NCI-H1694 (cell line): ENCODE measurements at regions not wholly inside any gene's neighbourhood (a gene's known extent, or its start where the extent isn't known, plus 50 kb on each side); places are given as distances from the start of the nearest gene placed in this dataset.
"Not testable (repeated sequence)": the region's sequence is repeated elsewhere in the genome, so short reads cannot be mapped to it uniquely, and the experiment has no call there.

Experiments used
- DNase-seq: peaks from one replicate; lab custom pipeline; 2025; lab: John Stamatoyannopoulos, UW

GRCh38 chr4:58063404-58064160 lies 953.4 kb upstream of the IGFBP7 start:
- DNase-seq, result no peak

DNA sequence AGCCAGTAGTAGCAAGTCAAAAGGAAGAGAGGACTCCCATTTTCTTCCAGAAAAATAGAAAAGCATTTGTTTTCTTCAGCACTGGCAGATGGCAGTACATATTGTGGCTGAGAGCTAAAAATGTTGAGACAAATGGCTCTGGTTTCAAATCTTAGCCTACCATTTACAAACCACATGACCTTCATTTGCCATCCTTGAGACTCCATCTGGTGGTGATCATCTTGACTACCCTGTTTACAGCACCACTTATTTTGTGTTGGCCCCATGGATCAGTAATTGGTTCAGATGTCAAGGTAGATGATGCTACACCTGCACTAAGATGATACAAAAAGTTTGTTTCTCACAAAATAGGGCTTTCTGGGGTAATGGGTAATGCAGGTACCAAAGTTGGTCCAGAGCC lies 951.8 kb upstream of the IGFBP7 start:
- DNase-seq, result no peak

DNA sequence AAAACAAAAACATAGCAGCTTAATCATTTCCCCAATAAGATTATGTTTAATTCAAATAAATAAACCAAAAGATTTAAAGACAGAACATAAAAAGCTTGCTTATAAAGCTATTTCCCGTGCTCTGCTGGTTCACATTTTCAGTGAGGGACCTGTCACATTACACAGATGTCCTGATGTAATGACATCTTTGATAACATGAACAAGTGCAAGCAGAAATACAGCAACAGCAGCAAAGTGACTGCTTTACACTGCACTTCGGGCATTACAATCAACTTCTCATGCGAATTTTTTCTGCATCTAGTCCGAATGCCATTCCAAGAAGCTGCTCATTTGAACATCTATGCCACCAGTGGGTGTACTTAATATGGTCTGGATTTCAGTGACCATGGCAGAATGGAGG lies 940.3 kb upstream of the IGFBP7 start:
- no peak for DNase-seq

GRCh38 chr4:58048491-58048890 lies 938.3 kb upstream of the IGFBP7 start:
- DNase-seq, result no peak

DNA sequence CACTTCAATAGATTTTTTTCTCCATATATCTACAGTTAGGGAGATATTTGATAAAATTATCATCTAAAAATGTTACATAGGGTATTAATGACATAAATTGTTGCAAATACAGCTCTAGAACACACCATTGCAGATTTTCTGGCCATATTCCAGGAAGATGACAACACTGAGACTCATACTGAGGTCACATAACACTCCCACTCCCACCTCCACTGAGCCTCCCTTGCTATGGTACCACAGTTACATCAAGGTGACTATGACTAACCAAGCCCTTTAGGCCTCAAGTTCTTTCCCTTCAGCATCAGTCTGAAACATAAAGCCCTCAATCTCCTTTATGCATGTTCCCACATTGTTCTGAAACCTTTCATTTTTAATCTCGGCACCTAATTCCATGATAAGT lies 932.0 kb upstream of the IGFBP7 start:
- no peak for DNase-seq

DNA sequence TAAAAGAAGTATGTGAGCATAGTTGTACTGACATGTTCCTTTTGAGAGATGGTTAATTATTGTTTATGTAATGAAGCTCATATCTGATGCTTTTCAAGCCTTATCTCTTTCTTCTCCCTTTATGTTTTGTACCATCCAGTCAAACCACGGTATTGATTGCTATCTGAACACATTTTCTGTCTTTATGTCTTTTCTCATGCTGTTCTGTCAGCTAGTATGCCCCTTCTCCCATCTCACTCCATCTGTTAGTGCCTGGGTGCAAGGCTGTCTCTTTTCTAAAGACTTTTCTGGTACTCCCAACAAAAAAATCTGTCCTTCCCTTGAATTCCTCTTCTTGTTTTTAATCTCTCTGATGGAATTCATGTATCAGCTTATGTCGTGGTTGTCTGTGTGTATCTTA lies 883.8 kb upstream of the IGFBP7 start:
- no peak for DNase-seq

GRCh38 chr4:57989430-57989829 lies 879.2 kb upstream of the IGFBP7 start:
- DNase-seq, result no peak

DNA sequence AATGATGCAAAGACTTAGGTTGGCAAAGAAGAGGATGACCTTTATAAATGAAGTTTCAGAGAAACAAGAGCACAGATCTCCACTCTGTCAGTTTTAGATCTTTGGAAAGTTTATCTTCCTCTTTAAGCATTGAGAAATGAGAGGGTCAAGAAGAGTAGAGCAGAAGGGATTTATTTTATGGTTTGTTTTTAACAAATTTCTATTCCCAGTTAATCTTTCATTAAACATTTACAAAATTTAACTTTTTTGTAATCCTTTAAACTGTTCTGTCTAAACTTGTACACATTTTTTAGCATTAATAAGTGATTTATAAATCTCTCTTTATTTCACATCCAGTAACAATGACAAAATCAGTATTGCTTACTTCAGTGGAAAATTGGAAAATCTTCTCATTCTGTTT lies 875.0 kb upstream of the IGFBP7 start:
- DNase-seq, result no peak

DNA sequence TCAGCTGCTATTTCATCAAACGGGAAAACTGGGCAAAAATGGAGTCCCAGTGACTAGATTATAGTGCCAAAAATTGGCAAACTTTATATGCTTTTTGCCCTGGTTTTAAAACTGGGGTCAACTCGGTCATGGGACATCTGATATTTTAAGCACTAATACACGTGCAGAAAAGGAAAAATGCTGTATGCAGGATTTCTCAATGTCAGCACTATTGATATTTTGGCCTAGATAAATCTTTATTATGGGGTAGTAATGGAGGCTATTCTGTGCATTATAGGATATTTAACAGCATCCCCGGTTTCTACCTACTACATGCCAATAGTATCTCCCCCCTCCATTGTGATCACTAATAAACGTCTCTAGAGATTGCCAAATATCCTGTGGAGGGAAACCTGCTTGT lies 870.9 kb upstream of the IGFBP7 start:
- no peak for DNase-seq

DNA sequence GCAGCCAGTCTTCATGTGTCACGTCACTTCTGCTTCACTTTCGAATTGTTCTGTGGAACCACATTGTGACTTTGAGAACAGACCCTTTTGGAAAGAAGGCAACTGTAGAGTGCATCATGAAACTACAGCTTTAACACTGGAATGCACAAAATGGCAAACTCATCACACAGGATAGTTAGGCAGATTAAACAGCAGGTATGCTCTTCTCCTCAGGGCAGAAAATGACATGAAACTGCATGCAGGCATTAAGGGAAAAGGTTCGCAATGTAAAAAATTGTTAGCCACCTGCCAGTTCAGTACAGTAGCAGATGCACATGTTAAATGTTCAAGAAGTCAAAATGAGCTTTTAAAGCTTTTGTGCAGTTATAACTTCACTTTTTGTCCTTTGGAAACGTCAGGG lies 864.6 kb upstream of the IGFBP7 start:
- no peak for DNase-seq

DNA sequence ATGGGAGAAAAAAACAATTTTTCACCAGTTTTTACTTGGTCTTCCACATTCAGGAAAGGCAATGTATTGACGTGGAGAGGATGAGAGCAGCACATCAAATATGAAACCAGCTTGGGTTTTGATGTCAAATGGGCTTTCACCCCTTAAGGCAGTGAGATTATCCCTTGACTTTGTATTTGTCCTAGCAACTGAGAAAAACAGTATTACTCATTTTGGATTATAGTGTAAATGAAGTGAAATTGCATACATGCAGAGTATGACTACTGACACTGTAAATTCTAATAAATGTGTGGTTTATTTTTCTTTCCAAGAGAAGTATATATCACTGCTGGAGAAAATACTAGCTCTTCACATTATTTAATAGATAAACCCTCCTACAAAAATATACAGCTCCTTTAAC lies 863.6 kb upstream of the IGFBP7 start:
- DNase-seq, result no peak

- no peak for DNase-seq
These were observed 861.1 kb upstream of the IGFBP7 start for GRCh38 chr4:57971261-57971660.

DNA sequence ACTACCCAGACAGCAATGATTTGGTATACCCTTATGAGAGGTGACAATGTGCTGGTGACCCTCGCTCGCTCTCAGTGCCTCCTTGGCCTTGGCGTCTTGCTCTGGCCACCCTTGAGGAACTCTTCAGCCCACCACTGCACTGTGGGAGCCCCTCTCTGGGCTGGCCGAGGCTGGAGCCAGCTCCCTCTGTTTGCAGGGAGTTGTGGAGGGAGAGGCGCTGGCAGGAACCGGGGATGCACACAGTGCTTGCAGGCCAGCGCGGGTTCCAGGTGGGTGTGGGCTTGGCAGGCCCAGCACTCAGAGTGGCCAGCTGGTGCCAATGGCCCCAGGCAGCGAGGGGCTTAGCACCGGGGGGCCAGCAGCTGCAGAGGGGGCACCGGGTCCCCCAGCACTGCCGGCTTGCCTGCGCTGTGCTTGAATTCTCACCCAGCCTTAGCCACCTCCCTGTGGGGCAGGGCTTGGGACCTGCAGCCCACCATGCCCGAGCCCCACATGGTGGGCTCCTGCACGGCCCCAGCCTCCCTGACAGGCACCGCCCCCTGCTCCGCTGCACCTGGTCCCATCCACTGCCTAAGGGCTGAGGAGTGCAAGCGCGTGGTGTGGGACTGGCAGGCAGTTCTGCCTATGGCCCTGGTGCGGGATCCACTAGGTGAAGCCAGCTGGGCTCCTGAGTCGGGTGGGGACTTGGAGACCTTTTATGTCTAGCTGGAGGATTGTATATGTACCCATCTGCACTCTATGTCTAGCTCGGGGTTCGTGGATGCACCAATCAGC lies 857.0 kb upstream of the IGFBP7 start:
- no peak for DNase-seq

DNA sequence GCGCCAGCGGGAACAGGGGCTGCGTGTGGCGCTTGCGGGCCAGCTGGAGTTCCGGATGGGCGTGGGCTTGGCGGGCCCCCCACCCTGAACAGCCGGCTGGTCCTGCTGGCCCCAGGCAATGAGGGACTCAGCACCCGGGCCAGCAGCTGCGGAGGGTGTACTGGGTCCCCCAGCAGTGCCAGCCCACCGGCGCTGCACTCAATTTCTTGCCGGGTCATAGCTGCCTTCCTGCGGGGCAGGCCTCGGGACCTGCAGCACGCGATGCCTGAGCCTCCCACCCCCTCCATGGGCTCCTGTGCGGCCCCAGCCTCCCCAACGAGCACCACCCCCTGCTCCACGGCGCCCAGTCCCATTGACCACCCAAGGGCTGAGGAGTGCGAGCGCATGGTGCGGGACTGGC lies 855.2 kb upstream of the IGFBP7 start:
- DNase-seq, result not testable (repeated sequence)

DNA sequence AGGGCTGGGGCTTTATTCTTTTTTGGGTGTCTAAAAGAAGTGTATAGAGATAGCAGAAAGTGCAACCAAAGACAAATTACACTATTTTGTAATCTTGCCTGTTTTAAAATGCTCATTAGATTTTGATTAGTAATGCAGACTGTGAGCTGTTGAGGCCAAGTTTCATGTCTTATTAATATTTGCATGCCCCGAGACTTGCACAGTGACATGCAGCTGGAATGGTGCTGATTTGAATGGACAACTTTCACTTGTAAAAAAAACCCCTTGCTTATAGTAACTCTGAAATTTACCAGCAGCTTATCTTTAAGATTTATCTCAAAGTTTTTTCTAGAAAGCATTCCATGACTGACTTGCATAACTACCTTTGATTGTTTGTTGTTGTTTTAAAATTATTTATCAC lies 835.1 kb upstream of the IGFBP7 start:
- no peak for DNase-seq

DNA sequence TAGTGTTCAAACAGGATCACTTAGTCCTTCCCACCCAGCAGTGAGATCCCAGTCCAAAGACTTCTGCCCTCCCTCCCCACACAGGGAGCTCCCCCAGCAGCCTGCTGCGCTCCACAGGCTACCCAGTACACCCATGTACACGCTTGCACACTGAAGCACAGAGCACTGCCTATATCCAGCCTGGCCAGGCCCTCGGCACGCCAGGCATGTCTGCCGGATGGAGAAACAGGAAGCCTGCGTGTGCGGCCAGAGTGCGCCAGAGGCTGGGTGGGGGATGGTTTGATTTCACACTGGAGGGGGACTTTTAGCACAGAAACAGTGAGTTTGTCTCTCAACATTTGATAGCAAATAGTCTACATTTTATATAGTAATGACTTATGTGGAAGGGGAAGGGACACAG lies 833.5 kb upstream of the IGFBP7 start:
- DNase-seq, result no peak

GRCh38 chr4:57937326-57937725 lies 827.1 kb upstream of the IGFBP7 start:
- not testable (repeated sequence) for DNase-seq

DNA sequence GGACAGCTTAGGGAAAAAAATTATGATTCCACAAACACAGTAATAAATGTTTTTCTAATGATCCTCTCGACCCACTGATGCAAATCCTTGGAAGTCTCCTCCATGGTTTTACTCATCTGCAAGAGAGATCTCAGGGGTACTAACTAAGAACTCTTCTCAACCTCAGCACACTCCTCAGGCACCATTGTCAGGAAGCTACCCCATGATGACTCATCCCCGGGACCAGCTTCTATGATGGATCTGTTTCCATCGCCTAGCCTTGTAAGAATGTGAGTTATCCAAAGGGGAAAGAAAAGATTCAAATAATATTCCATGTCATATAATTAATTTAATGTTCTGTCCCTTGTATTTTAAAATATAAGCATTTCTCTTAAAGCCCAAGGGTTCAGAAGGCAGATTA lies 816.1 kb upstream of the IGFBP7 start:
- no peak for DNase-seq

DNA sequence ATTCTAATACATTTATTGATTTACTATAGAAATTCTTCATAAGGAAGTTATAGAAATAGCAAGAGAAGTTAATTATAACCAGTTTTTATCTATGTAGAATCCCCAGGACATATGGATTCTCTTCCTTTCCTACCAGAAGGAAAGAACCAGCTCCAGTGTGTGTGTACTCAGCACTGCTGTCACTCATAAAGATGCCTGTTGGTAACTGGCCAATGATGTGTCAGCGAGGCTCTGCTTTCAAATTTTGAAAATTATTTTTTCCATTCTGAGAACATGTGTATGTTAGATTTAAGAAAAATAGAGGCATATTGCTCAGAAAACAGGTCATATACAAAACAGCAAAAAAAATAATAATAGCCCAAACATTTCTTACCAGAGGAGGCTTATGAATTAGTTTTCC lies 814.8 kb upstream of the IGFBP7 start:
- DNase-seq, result no peak

DNA sequence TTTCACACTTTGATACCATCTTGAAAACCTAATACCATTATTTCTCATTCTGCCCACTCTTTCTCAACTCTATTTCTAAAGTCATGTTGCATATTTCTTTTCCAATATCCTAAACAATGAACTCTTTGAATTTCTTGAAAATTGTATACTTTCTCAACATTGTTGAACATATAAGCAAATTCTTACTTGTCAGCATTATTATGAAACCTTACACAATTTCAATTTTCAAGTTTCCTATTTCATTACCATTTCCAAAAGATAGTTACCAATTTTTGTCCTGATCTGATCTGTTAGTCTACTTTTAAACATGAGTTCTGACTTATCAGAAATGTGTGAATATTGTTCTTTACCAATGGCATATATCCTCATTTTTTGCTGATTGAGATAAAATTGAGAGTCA lies 806.3 kb upstream of the IGFBP7 start:
- no peak for DNase-seq

- DNase-seq, result no peak
These were observed 801.0 kb upstream of the IGFBP7 start for GRCh38 chr4:57911203-57911602.

DNA sequence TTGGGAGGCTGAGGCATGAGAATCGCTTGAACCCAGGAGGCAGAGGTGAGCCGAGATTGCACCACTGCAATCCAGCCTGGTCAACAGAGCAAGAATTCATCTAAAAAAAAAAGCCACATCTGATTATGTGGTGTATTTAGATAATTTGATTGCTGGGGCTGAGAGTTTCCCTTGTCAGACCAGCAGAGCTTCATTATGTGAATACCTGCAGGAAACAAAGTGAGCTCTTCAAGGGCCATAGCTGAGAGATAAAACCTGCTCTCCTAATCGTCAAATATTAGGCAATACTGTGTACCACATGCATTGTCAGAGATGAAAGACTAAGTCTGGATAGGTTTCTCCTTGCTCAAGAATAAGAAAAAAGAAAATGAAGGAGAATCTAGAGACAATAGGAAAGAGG lies 800.0 kb upstream of the IGFBP7 start:
- DNase-seq, result no peak

DNA sequence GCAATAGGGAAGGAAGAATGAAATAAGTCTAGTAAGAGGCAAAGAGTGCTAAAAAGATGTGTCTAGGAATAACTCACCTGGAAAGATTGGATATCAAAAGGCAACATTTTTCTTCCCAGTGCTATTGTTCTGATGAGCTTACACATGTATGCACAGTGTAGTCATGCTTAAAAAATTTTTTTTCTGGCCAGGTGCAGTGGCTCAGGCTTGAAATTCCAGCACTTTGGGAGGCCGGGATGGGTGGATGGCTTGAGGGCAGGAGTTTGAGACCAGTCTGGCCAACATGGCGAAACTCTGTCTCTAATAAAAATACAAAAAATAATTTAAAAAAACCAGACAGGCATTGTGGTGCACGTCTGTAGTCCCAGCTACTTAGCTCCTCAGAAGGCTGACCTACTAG lies 795.8 kb upstream of the IGFBP7 start:
- no peak for DNase-seq

GRCh38 chr4:57877047-57877458 lies 766.9 kb upstream of the IGFBP7 start:
- no peak for DNase-seq
